ENCODE measurements at regions not wholly inside any gene's neighbourhood (a gene's known extent, or its start where the extent isn't known, plus 50 kb on each side); places are given as distances from the start of the nearest gene placed in this dataset.

DNA sequence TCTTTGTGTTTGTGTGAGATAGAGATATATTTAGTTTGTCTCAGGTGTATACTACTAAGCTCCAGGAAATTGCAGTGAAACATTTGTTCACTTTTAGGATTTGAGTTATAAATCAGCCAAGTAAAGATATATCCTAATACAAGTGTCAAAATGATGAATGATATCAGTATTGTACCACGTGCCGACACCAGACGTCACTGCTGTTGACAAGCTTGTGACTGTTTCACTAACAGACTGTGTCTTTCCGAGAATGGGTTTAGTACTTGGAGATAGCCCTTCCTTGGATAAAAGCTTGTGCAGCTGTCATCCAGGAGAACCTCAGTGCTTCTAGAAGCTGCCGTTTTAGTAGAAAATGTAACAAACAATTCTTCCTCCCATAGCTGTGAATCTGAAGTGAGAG, 343.3 kb downstream of the FBXO8 start:
- Mint-ChIP-seq H3K9me3 (ENCODE audit: unreplicated experiment) (no peaks in the 10 kb centered on the region), H3K4me3 (ENCODE audit: unreplicated experiment) (no peak overlapping the region), H3K36me3 (ENCODE audit: low read depth, unreplicated experiment) (no peaks in the 10 kb centered on the region), H3K27me3 (ENCODE audit: unreplicated experiment) (no peaks in the 10 kb centered on the region), H3K27ac (ENCODE audit: unreplicated experiment) (no peak overlapping the region), H3K4me1 (ENCODE audit: unreplicated experiment) (peaks cover 11% of the 10 kb centered on the region)
- TF ChIP-seq, protein P1, sequence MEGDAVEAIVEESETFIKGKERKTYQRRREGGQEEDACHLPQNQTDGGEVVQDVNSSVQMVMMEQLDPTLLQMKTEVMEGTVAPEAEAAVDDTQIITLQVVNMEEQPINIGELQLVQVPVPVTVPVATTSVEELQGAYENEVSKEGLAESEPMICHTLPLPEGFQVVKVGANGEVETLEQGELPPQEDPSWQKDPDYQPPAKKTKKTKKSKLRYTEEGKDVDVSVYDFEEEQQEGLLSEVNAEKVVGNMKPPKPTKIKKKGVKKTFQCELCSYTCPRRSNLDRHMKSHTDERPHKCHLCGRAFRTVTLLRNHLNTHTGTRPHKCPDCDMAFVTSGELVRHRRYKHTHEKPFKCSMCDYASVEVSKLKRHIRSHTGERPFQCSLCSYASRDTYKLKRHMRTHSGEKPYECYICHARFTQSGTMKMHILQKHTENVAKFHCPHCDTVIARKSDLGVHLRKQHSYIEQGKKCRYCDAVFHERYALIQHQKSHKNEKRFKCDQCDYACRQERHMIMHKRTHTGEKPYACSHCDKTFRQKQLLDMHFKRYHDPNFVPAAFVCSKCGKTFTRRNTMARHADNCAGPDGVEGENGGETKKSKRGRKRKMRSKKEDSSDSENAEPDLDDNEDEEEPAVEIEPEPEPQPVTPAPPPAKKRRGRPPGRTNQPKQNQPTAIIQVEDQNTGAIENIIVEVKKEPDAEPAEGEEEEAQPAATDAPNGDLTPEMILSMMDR (IDR thresholded peaks at IDR 0.05; ENCODE audit: unreplicated experiment), result no peak
- DNase-seq (ENCODE audit: low spot score), result no peak

DNA sequence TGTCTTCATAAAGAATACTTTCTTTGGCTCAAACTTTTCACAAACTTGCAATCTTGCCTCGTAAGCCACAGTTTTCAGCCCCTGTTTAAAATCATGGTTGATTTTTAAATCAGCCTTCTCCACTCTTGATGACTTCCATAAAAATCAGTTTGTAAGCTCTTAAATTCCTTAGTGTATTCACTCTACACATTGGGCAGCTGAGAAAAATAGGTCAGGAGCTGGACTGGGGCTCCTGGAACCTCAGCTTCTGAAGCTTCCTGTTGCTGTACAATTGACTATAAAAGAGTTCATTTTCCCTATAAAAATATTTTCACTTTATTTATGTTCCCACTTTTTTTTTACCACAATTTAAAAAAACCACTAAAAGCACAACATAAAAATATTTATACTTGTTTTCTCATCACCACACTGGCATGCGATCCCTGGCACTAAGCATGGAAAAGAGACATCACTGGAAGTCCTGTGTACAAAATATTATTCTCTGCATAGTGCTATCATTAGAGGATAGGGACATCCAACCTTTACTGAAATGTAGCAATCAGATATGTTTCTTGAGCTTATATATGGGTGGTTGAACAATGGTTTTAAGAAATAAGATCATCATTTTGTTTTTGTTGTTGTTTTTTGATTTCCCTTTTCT, 345.7 kb downstream of the FBXO8 start:
- H3K36me3 Mint-ChIP-seq (ENCODE audit: low read depth, unreplicated experiment), result no peaks in the 10 kb centered on the region
- no peak overlapping the region for H3K4me3 Mint-ChIP-seq (ENCODE audit: unreplicated experiment)
- DNase-seq (ENCODE audit: low spot score), result no peak
- peaks cover 11% of the 10 kb centered on the region for H3K4me1 Mint-ChIP-seq (ENCODE audit: unreplicated experiment)
- no peaks in the 10 kb centered on the region for H3K9me3 Mint-ChIP-seq (ENCODE audit: unreplicated experiment)
- TF ChIP-seq, protein P1 (IDR thresholded peaks at IDR 0.05; ENCODE audit: unreplicated experiment), result no peak
- no peaks in the 10 kb centered on the region for H3K27me3 Mint-ChIP-seq (ENCODE audit: unreplicated experiment)
- no peak overlapping the region for H3K27ac Mint-ChIP-seq (ENCODE audit: unreplicated experiment)

DNA sequence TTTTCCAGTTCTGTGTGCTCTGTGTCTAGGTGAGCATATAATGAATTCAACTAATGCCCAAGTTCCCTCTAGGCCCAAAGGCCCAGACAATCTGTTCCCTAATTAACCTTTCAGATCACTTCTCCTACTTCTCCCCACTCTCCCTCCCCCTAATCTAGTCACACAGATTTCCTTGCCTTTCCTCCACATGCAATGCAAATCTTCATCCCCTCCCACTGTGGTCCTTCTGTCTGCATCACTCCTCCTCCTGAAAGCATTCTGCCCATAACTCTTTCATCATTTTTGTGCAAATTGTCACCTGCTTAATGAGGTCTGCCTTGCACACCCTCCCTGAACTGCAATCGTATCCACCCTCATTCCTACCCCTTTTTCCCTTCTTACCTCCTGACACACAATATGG, 346.6 kb downstream of the FBXO8 start:
- no peaks in the 10 kb centered on the region for H3K27me3 Mint-ChIP-seq (ENCODE audit: unreplicated experiment)

DNA sequence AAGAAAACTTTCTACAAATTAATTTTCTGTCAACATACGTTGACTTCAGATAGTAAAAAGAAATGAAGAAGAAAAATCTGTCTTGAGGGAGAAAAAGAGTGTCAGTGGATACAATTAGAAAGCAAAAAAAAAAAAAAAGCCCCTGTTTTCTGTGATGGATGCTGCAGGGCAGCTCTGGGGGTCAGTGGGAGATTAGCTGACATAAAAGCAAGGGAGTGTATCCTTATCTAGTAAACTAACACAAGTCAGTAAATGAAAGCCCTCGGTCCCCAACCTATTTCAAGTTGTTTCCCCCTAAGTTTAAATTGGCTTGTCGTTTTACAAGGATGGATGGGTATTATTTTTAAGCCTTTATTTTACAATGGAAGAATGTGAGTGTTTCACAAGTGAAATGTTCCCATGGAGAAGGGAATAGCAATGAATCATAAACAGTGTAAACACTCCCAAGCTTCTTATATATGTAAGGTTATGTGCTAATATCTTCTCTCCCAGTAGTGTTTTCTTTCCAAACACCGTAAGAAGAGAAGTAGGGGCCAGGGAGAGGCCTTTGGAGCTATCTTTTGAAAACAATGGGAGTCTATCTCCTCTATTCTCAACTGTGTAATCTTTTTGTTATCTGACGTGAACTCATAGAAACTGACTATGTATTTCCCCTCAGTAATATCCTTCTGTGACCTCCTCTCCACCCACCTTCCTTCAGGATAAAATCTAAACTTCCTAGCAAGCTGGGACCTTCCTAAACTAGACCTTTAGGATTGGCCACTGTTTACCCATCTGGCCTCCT, 347.7 kb downstream of the FBXO8 start:
- no peaks in the 10 kb centered on the region for H3K9me3 Mint-ChIP-seq (ENCODE audit: unreplicated experiment)
- peaks cover 11% of the 10 kb centered on the region for H3K4me1 Mint-ChIP-seq (ENCODE audit: unreplicated experiment)
- H3K36me3 Mint-ChIP-seq (ENCODE audit: low read depth, unreplicated experiment), result no peaks in the 10 kb centered on the region
- DNase-seq (ENCODE audit: low spot score), result no peak
- TF ChIP-seq, protein P1 (IDR thresholded peaks at IDR 0.05; ENCODE audit: unreplicated experiment), result no peak
- H3K4me3 Mint-ChIP-seq (ENCODE audit: unreplicated experiment), result no peak overlapping the region
- no peaks in the 10 kb centered on the region for H3K27me3 Mint-ChIP-seq (ENCODE audit: unreplicated experiment)
- H3K27ac Mint-ChIP-seq (ENCODE audit: unreplicated experiment), result no peak overlapping the region

More for the DNA sequence above, 346.6 kb downstream of the FBXO8 start:
- Mint-ChIP-seq H3K9me3 (ENCODE audit: unreplicated experiment) (no peaks in the 10 kb centered on the region), H3K4me3 (ENCODE audit: unreplicated experiment) (no peak overlapping the region), H3K27ac (ENCODE audit: unreplicated experiment) (no peak overlapping the region), H3K4me1 (ENCODE audit: unreplicated experiment) (peaks cover 11% of the 10 kb centered on the region), H3K36me3 (ENCODE audit: low read depth, unreplicated experiment) (no peaks in the 10 kb centered on the region)
- no peak for DNase-seq (ENCODE audit: low spot score)
- TF ChIP-seq, protein P1 (IDR thresholded peaks at IDR 0.05; ENCODE audit: unreplicated experiment), result no peak
